ENCODE measurements at regions not wholly inside any gene's neighbourhood (a gene's known extent, or its start where the extent isn't known, plus 50 kb on each side); places are given as distances from the start of the nearest gene placed in this dataset.
"Not testable (repeated sequence)": the region's sequence is repeated elsewhere in the genome, so short reads cannot be mapped to it uniquely, and the experiment has no call there.

- not testable (repeated sequence) for DNase-seq
These were observed 101.7 kb upstream of the NIPA1 start for GRCh38 chr15:22684786-22685185.

- not testable (repeated sequence) for DNase-seq
These were observed 86.6 kb upstream of the NIPA1 start for GRCh38 chr15:22699881-22700280.

GRCh38 chr15:22710831-22711341 lies 75.6 kb upstream of the NIPA1 start:
- not testable (repeated sequence) for DNase-seq

GRCh38 chr15:22713933-22714332 lies 72.5 kb upstream of the NIPA1 start:
- DNase-seq, result not testable (repeated sequence)

GRCh38 chr15:22714358-22715132 lies 71.9 kb upstream of the NIPA1 start:
- not testable (repeated sequence) for DNase-seq

- not testable (repeated sequence) for DNase-seq
These were observed 71.2 kb upstream of the NIPA1 start for GRCh38 chr15:22715133-22715845.

GRCh38 chr15:22719980-22720379 lies 66.5 kb upstream of the NIPA1 start:
- not testable (repeated sequence) for DNase-seq

GRCh38 chr15:22726104-22726503 lies 60.3 kb upstream of the NIPA1 start:
- not testable (repeated sequence) for DNase-seq

GRCh38 chr15:22735067-22735466 lies 51.4 kb upstream of the NIPA1 start:
- DNase-seq, result not testable (repeated sequence)

GRCh38 chr15:22735781-22736180 lies 50.7 kb upstream of the NIPA1 start:
- no peak for DNase-seq

- not testable (repeated sequence) for DNase-seq
These were observed 50.2 kb upstream of the NIPA1 start for GRCh38 chr15:22736200-22736599.
